ENCODE measurements at regions not wholly inside any gene's neighbourhood (a gene's known extent, or its start where the extent isn't known, plus 50 kb on each side); places are given as distances from the start of the nearest gene placed in this dataset.

- H3K4me3 ChIP-seq (ENCODE audit: low read depth, low read length) = no peak overlapping the region
- H3K4me3 Mint-ChIP-seq (ENCODE audit: unreplicated experiment) = no peak overlapping the region
- no TSS peak for BruUV-seq (replicated peaks)
- no peaks in the 10 kb centered on the region for H3K4me1 ChIP-seq
- H3K36me3 Mint-ChIP-seq (ENCODE audit: insufficient read depth, unreplicated experiment) = no peaks in the 10 kb centered on the region
- no peaks in the 10 kb centered on the region for H3K27me3 Mint-ChIP-seq (ENCODE audit: insufficient read depth, unreplicated experiment)
- TF ChIP-seq CTCF (IDR thresholded peaks at IDR 0.05; ENCODE audit: insufficient read depth in 1 of 2, low read depth in 1 of 2, low read length in 1 of 2, severe bottlenecking in 1 of 2, unreplicated experiment in 1 of 2) = no peak
- no peaks in the 10 kb centered on the region for H3K9me3 Mint-ChIP-seq (ENCODE audit: unreplicated experiment)
- intact Hi-C loops (cut with micrococcal nuclease; ENCODE audit: unreplicated experiment) = no loop called here
- ChIA-PET CTCF (no interaction called here), POLR2A (no interaction called here)
- no peaks in the 10 kb centered on the region for H3K9me3 ChIP-seq
- no peaks in the 10 kb centered on the region for H3K27me3 ChIP-seq (replicated peaks; ENCODE audit: control insufficient read depth, insufficient read depth, low read length)
- DNase-seq = no peak
- H3K27ac Mint-ChIP-seq (ENCODE audit: unreplicated experiment) = no peak overlapping the region
- no peaks in the 10 kb centered on the region for H3K4me1 Mint-ChIP-seq (ENCODE audit: low read depth, unreplicated experiment)
- no peaks in the 10 kb centered on the region for H3K36me3 ChIP-seq (ENCODE audit: control insufficient read depth, insufficient read depth, low read length)
Observed at GRCh38 chr9:30035761-30036160, 2348.7 kb upstream of the ACO1 start.

GRCh38 chr9:30036558-30036957 is 2347.9 kb upstream of the ACO1 start:
- Mint-ChIP-seq H3K4me1 (ENCODE audit: low read depth, unreplicated experiment) (no peaks in the 10 kb centered on the region), H3K9me3 (ENCODE audit: unreplicated experiment) (no peaks in the 10 kb centered on the region), H3K27ac (ENCODE audit: unreplicated experiment) (no peak overlapping the region), H3K27me3 (ENCODE audit: insufficient read depth, unreplicated experiment) (no peaks in the 10 kb centered on the region), H3K4me3 (ENCODE audit: unreplicated experiment) (no peak overlapping the region), H3K36me3 (ENCODE audit: insufficient read depth, unreplicated experiment) (no peaks in the 10 kb centered on the region)
- ChIA-PET CTCF (no interaction called here), POLR2A (no interaction called here)
- H3K9me3 ChIP-seq = no peaks in the 10 kb centered on the region
- no peaks in the 10 kb centered on the region for H3K36me3 ChIP-seq (ENCODE audit: control insufficient read depth, insufficient read depth, low read length)
- H3K4me1 ChIP-seq = no peaks in the 10 kb centered on the region
- no TSS peak for BruUV-seq (replicated peaks)
- H3K4me3 ChIP-seq (ENCODE audit: low read depth, low read length) = no peak overlapping the region
- intact Hi-C loops (cut with micrococcal nuclease; ENCODE audit: unreplicated experiment) = no loop called here
- no peak for DNase-seq
- no peak for TF ChIP-seq CTCF (IDR thresholded peaks at IDR 0.05; ENCODE audit: insufficient read depth in 1 of 2, low read depth in 1 of 2, low read length in 1 of 2, severe bottlenecking in 1 of 2, unreplicated experiment in 1 of 2)
- H3K27me3 ChIP-seq (replicated peaks; ENCODE audit: control insufficient read depth, insufficient read depth, low read length) = no peaks in the 10 kb centered on the region

GRCh38 chr9:30039712-30040111 is 2344.7 kb upstream of the ACO1 start:
- no peak overlapping the region for H3K27ac Mint-ChIP-seq (ENCODE audit: unreplicated experiment)
- no peak overlapping the region for H3K4me3 Mint-ChIP-seq (ENCODE audit: unreplicated experiment)
- no peaks in the 10 kb centered on the region for H3K9me3 ChIP-seq
- H3K4me1 ChIP-seq = no peaks in the 10 kb centered on the region
- CTCF ChIA-PET = no interaction called here
- BruUV-seq (replicated peaks) = no TSS peak
- H3K36me3 ChIP-seq (ENCODE audit: control insufficient read depth, insufficient read depth, low read length) = no peaks in the 10 kb centered on the region
- H3K9me3 Mint-ChIP-seq (ENCODE audit: unreplicated experiment) = no peaks in the 10 kb centered on the region
- no peaks in the 10 kb centered on the region for H3K27me3 ChIP-seq (replicated peaks; ENCODE audit: control insufficient read depth, insufficient read depth, low read length)
- no peaks in the 10 kb centered on the region for H3K4me1 Mint-ChIP-seq (ENCODE audit: low read depth, unreplicated experiment)
- H3K27me3 Mint-ChIP-seq (ENCODE audit: insufficient read depth, unreplicated experiment) = no peaks in the 10 kb centered on the region
- no peak overlapping the region for H3K4me3 ChIP-seq (ENCODE audit: low read depth, low read length)
- DNase-seq = no peak
- intact Hi-C loops (cut with micrococcal nuclease; ENCODE audit: unreplicated experiment) = no loop called here
- peak in 1 of 2 experiments; percentile 19 for TF ChIP-seq CTCF (IDR thresholded peaks at IDR 0.05; ENCODE audit: insufficient read depth in 1 of 2, low read depth in 1 of 2, low read length in 1 of 2, severe bottlenecking in 1 of 2, unreplicated experiment in 1 of 2)
- H3K36me3 Mint-ChIP-seq (ENCODE audit: insufficient read depth, unreplicated experiment) = no peaks in the 10 kb centered on the region
- POLR2A ChIA-PET = no interaction called here
